Tibial artery (tissue), 4 donors: ENCODE measurements at regions not wholly inside any gene's neighbourhood (a gene's known extent, or its start where the extent isn't known, plus 50 kb on each side); places are given as distances from the start of the nearest gene placed in this dataset.
"Not testable (repeated sequence)": the region's sequence is repeated elsewhere in the genome, so short reads cannot be mapped to it uniquely, and the experiment has no call there.

Source experiments
- DNase-seq, 2 donors: peaks; one replicate each; pipeline ENCODE4 v3.0.0-alpha.2; 2019
- H3K27ac ChIP-seq, 2 donors: fragments of 200-600 bp; sonication (generic) in 1 of 2; 1 replicate in 1 of 2; 2 replicates in 1 of 2; pipeline ENCODE4 v1.5.1; 2018 to 2019; ENCODE audit warnings: mild to moderate bottlenecking in 1 of 2
- H3K27me3 ChIP-seq, 2 donors: fragments of 200-600 bp; sonication (generic) in 1 of 2; one replicate each; pipeline versions ENCODE4 v1.5.1 to v1.6.0; 2016 to 2019
- H3K36me3 ChIP-seq, 3 donors: fragments of 200-600 bp; sonication (generic) in 2 of 3; one replicate each; pipeline ENCODE4 v1.5.1; 2016 to 2019; ENCODE audit warnings: mild to moderate bottlenecking in 2 of 3
- H3K4me1 ChIP-seq, 4 donors: fragments of 200-600 bp; sonication (generic) in 2 of 4; 1 replicate in 3 of 4; 2 replicates in 1 of 4; pipeline ENCODE4 v1.5.1; 2016 to 2019
- H3K4me3 ChIP-seq, 2 donors: fragments of 200-600 bp; sonication (generic) in 1 of 2; 1 replicate in 1 of 2; 2 replicates in 1 of 2; pipeline ENCODE4 v1.5.1; 2018 to 2019; ENCODE audit warnings: mild to moderate bottlenecking in 2 of 2
- H3K9me3 ChIP-seq, 3 donors: fragments of 200-600 bp; sonication (generic) in 1 of 3; one replicate each; pipeline ENCODE4 v1.5.1; 2016 to 2019
- intact Hi-C: fragments of 100-400 bp; cut with DNase I; formaldehyde crosslinking; loops from one replicate; pipeline ENCODE4 v1.15.0; 2023; ENCODE audit warnings: low total_unique reads
- TF ChIP-seq, protein P1 (sequence below), 2 experiments: fragments of 200-600 bp in 1 of 2; fragments of 450-650 bp in 1 of 2; IDR thresholded peaks; one replicate each; pipeline ENCODE4 v1.5.1; 2017 to 2019; ENCODE audit warnings: antibody characterized with exemption in 2 of 2, mild to moderate bottlenecking in 1 of 2, moderate library complexity in 1 of 2

DNA sequence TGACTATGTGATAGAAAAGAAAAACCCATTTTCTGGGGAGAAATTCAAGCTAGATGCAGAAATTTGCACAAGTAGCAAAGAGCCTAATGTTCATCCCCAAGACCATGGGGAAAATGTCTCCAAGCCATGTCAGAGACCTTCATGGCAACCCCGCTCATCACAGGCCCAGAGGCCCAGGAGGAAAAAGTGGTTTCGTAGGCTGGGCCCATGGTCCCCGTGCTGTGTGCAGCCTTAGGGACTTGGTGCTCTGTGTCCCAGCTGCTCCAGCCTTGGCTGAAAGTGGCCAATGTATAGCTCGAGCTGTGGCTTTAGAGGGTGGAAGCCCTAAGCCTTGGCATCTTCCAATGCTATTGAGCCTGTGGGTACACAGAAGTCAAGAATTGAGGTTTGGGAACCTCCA lies 711.2 kb upstream of the ZNF608 start:
- no peak for DNase-seq
- TF ChIP-seq, protein P1, sequence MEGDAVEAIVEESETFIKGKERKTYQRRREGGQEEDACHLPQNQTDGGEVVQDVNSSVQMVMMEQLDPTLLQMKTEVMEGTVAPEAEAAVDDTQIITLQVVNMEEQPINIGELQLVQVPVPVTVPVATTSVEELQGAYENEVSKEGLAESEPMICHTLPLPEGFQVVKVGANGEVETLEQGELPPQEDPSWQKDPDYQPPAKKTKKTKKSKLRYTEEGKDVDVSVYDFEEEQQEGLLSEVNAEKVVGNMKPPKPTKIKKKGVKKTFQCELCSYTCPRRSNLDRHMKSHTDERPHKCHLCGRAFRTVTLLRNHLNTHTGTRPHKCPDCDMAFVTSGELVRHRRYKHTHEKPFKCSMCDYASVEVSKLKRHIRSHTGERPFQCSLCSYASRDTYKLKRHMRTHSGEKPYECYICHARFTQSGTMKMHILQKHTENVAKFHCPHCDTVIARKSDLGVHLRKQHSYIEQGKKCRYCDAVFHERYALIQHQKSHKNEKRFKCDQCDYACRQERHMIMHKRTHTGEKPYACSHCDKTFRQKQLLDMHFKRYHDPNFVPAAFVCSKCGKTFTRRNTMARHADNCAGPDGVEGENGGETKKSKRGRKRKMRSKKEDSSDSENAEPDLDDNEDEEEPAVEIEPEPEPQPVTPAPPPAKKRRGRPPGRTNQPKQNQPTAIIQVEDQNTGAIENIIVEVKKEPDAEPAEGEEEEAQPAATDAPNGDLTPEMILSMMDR (IDR thresholded peaks at IDR 0.05): no peak
- Histone ChIP-seq H3K27ac (no peak overlapping the region), H3K27me3 (no peaks in the 10 kb centered on the region), H3K9me3 (no peaks in the 10 kb centered on the region), H3K4me3 (no peak overlapping the region), H3K4me1 (no peaks in the 10 kb centered on the region), H3K36me3 (no peaks in the 10 kb centered on the region)
- intact Hi-C loops: no loop called here

DNA sequence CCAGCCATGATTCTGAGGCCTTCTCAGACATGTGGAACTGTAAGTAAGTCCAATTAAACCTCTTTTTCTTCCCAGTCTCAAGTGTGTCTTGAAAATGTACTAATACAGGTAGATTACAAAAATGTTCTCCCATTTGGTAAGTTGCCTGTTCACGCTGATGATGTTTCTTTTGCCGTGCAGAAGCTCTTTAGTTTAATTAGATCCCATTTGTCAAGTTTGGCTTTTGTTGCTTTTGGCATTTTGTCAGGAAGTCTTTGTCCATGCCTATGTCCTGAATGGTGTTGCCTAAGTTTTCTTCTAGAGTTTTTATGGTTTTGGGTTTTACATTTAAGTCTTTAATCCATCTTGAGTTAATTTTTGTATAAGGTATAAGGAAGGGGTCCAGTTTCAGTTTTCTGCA lies 712.5 kb upstream of the ZNF608 start:
- H3K27ac ChIP-seq, H3K4me1 ChIP-seq, H3K4me3 ChIP-seq, H3K9me3 ChIP-seq, H3K27me3 ChIP-seq, DNase-seq, H3K36me3 ChIP-seq, intact Hi-C loops: not testable (repeated sequence)

DNA sequence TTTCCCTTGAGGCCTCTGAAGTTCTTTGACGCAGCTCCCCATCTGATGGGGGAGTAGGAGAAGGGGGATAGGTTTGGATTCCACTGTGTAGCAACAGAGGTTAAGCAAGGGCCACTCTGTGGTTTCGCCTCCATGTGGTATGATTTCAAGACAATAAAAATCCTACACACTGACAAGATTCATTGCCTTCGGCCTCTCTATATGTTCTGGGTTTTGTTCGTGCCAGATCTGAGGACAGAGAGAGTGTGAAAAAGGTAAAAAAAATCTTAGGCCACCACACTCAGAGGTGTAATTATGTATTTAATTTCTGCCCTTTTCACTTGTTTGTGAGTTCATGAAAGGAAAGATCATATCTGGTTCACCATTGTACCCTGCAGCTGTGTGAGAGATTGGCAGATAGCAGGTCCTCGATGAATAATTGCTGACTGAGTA lies 715.2 kb upstream of the ZNF608 start:
- Histone ChIP-seq H3K27ac (no peak overlapping the region), H3K36me3 (no peaks in the 10 kb centered on the region), H3K9me3 (no peaks in the 10 kb centered on the region), H3K4me3 (no peak overlapping the region), H3K27me3 (no peaks in the 10 kb centered on the region), H3K4me1 (no peaks in the 10 kb centered on the region)
- DNase-seq: no peak
- intact Hi-C loops: no loop called here
- TF ChIP-seq, protein P1 (IDR thresholded peaks at IDR 0.05): no peak

DNA sequence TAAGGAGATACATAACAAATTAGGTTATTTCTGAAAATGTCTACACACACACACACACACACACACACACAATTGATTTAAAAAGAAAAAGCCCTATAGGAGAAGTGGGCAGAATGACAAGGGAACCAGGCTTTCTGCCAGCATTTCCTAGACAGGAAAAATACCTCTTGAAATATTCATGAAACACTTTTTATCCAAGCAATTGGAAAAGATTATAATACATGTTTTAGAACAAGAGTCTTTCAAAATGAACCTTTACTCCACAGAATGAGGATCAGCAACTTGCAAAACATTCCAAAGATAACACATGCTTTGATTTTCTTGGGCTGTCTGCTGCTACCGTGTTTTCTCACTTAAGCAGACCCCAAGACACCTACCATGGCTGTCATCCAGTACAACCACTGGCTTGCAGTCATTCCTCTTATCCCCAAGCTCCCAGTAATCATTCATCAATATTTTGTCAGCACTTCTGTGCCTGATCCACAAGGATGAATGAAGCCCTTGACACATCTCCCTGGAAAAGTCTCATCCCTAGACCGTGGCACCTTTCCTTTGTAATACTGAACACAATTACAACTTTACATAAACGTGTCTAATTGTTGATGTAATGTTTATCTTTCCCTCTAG lies 717.1 kb upstream of the ZNF608 start:
- H3K9me3 ChIP-seq: no peaks in the 10 kb centered on the region
- intact Hi-C loops: no loop called here
- DNase-seq: no peak
- H3K4me1 ChIP-seq: no peaks in the 10 kb centered on the region
- no peaks in the 10 kb centered on the region for H3K36me3 ChIP-seq
- H3K4me3 ChIP-seq: no peak overlapping the region
- TF ChIP-seq, protein P1 (IDR thresholded peaks at IDR 0.05): no peak
- H3K27ac ChIP-seq: no peak overlapping the region
- no peaks in the 10 kb centered on the region for H3K27me3 ChIP-seq

DNA sequence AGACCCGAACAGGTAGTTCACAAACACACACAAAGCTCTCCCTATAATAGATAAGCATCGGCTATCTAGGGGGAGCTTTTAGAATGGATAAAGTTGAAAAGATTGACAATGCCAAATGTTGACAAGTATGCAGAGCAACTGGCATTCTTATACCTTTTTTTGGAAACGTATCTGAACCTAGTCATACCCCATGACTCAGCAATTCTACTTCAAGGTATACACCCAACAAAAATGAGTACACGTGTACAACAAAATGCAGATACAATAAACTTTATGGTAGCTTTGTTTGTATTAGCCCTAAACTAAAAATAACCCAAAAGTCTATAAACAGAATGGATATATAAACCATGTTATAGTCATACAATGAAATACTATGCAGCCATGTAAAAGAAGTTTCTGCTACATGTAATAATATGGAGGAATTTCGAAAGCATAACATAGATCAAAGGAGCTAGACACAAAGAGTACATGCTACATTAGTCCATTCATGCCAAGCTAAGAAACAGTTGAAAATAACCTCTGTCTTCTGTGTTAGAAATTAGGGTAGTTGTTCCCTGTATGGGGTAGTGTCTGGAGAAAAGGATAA lies 718.5 kb upstream of the ZNF608 start:
- intact Hi-C loops: no loop called here
- Histone ChIP-seq H3K36me3 (no peaks in the 10 kb centered on the region), H3K4me1 (no peaks in the 10 kb centered on the region), H3K27ac (no peak overlapping the region), H3K4me3 (no peak overlapping the region), H3K27me3 (no peaks in the 10 kb centered on the region), H3K9me3 (no peaks in the 10 kb centered on the region)
- no peak for DNase-seq
- TF ChIP-seq, protein P1 (IDR thresholded peaks at IDR 0.05): no peak

DNA sequence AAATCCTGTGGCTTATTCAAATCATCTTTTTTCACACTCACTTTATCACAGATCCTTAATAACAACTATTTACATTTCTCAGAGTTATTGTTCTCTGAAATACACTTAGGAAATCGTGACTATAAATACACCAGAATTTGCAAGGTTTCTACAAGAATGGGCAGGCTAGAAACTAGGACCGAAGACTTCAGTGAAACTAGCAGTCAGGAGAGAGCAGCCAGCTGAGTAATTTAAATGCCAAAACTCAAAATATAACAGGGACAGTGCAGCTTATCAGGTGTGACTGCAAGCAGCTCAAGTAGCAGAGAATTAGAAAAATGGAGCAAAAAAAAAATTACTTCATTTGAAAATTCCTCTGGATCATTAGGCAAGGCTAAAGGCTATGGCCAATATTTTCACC lies 719.3 kb upstream of the ZNF608 start:
- Histone ChIP-seq H3K27me3 (no peaks in the 10 kb centered on the region), H3K36me3 (no peaks in the 10 kb centered on the region), H3K4me1 (no peaks in the 10 kb centered on the region), H3K27ac (no peak overlapping the region), H3K4me3 (no peak overlapping the region), H3K9me3 (no peaks in the 10 kb centered on the region)
- TF ChIP-seq, protein P1 (IDR thresholded peaks at IDR 0.05): no peak
- no peak for DNase-seq
- intact Hi-C loops: no loop called here
